ENCODE measurements at regions not wholly inside any gene's neighbourhood (a gene's known extent, or its start where the extent isn't known, plus 50 kb on each side); places are given as distances from the start of the nearest gene placed in this dataset.

DNA sequence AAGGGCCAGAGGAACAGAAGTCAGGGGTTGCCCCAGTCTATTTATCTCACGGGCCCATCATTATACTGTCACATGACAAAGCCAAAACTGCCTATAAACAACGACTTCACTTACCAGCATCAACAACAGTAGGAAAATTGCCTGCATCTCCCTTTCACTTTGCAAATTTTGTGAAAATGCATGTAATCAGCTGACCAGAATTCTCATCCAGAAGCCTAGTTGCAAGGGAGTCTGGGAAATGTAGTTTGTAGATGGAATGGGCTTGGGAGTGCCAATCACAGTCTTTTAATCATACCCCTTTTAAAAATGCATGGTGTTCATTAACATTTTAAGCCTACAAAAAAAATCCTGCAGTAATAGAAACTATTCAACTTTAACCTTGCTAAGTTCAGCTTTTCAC is 369.3 kb upstream of the TMPO start:
- H3K4me3 ChIP-seq (ENCODE audit: low read length), result no peak overlapping the region

DNA sequence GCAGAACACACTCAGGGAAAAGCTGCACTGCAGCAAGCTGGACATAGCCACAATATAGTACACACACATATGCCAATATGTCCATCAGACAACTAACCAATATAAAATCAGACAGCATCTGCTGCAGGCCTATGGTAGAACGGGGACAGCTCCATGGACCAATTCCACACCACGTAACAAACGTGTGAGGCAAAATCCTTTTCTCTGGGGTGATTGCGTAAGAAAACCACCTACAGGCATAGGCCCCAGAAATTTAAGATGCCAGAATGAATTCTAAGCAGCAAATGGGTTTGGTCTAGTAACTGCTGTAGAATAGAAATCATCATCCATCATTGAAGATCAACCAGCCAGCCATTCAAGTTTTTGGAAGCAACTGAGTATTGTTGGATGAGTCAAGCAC is 368.9 kb upstream of the TMPO start:
- H3F3A ChIP-seq (ENCODE audit: insufficient read depth, low read length, poor library complexity, severe bottlenecking), result no peaks in the 10 kb centered on the region
- no peak overlapping the region for H3K9ac ChIP-seq (ENCODE audit: low read length)
- H2AFZ ChIP-seq (ENCODE audit: low read depth, low read length), result no peak overlapping the region
- H3K4me2 ChIP-seq (ENCODE audit: low read length), result no peak overlapping the region
- H3K79me2 ChIP-seq (replicated peaks; ENCODE audit: insufficient read depth, low read length), result no peaks in the 10 kb centered on the region
- H3K36me3 ChIP-seq (ENCODE audit: insufficient read depth, low read length), result no peaks in the 10 kb centered on the region
- no peaks in the 10 kb centered on the region for H3K27me3 ChIP-seq (ENCODE audit: insufficient read depth, low read depth, low read length)
- H4K20me1 ChIP-seq (ENCODE audit: insufficient read depth), result no peaks in the 10 kb centered on the region
- TF ChIP-seq SMC3 (conservative IDR thresholded peaks at IDR 0.05; ENCODE audit: poor library complexity), result no peak
- no peak for TF ChIP-seq POLR2AphosphoS5 (IDR thresholded peaks at IDR 0.05)
- no peak for TF ChIP-seq RAD21 (conservative IDR thresholded peaks at IDR 0.05)
- no peak for TF ChIP-seq EP300 (conservative IDR thresholded peaks at IDR 0.05; ENCODE audit: poor library complexity, severe bottlenecking)
- no peak for TF ChIP-seq EZH2 (IDR thresholded peaks at IDR 0.05; ENCODE audit: borderline replicate concordance, insufficient read depth, low read length, poor library complexity, severe bottlenecking)
- TF ChIP-seq, protein P1, sequence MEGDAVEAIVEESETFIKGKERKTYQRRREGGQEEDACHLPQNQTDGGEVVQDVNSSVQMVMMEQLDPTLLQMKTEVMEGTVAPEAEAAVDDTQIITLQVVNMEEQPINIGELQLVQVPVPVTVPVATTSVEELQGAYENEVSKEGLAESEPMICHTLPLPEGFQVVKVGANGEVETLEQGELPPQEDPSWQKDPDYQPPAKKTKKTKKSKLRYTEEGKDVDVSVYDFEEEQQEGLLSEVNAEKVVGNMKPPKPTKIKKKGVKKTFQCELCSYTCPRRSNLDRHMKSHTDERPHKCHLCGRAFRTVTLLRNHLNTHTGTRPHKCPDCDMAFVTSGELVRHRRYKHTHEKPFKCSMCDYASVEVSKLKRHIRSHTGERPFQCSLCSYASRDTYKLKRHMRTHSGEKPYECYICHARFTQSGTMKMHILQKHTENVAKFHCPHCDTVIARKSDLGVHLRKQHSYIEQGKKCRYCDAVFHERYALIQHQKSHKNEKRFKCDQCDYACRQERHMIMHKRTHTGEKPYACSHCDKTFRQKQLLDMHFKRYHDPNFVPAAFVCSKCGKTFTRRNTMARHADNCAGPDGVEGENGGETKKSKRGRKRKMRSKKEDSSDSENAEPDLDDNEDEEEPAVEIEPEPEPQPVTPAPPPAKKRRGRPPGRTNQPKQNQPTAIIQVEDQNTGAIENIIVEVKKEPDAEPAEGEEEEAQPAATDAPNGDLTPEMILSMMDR (IDR thresholded peaks at IDR 0.05; ENCODE audit: poor library complexity, severe bottlenecking), result no peak
- TF ChIP-seq TAF1 (IDR thresholded peaks at IDR 0.05; ENCODE audit: low read depth), result no peak
- TF ChIP-seq MXI1 (conservative IDR thresholded peaks at IDR 0.05; ENCODE audit: poor library complexity, severe bottlenecking), result no peak
- TF ChIP-seq, protein P2, sequence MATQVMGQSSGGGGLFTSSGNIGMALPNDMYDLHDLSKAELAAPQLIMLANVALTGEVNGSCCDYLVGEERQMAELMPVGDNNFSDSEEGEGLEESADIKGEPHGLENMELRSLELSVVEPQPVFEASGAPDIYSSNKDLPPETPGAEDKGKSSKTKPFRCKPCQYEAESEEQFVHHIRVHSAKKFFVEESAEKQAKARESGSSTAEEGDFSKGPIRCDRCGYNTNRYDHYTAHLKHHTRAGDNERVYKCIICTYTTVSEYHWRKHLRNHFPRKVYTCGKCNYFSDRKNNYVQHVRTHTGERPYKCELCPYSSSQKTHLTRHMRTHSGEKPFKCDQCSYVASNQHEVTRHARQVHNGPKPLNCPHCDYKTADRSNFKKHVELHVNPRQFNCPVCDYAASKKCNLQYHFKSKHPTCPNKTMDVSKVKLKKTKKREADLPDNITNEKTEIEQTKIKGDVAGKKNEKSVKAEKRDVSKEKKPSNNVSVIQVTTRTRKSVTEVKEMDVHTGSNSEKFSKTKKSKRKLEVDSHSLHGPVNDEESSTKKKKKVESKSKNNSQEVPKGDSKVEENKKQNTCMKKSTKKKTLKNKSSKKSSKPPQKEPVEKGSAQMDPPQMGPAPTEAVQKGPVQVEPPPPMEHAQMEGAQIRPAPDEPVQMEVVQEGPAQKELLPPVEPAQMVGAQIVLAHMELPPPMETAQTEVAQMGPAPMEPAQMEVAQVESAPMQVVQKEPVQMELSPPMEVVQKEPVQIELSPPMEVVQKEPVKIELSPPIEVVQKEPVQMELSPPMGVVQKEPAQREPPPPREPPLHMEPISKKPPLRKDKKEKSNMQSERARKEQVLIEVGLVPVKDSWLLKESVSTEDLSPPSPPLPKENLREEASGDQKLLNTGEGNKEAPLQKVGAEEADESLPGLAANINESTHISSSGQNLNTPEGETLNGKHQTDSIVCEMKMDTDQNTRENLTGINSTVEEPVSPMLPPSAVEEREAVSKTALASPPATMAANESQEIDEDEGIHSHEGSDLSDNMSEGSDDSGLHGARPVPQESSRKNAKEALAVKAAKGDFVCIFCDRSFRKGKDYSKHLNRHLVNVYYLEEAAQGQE (IDR thresholded peaks at IDR 0.05; ENCODE audit: borderline replicate concordance), result no peak
- H3K27ac ChIP-seq (ENCODE audit: low read length), result no peak overlapping the region
- H3K9me3 ChIP-seq (ENCODE audit: low read length), result no peaks in the 10 kb centered on the region
- no peak overlapping the region for H3K4me3 ChIP-seq (ENCODE audit: low read length)
- H3K9me2 ChIP-seq (ENCODE audit: insufficient read depth, low read length), result no peaks in the 10 kb centered on the region

More for the DNA sequence above, 369.3 kb upstream of the TMPO start:
- no peaks in the 10 kb centered on the region for H3K36me3 ChIP-seq (ENCODE audit: insufficient read depth, low read length)
- no peak overlapping the region for H3K4me2 ChIP-seq (ENCODE audit: low read length)
- no peaks in the 10 kb centered on the region for H3K9me3 ChIP-seq (ENCODE audit: low read length)
- no peaks in the 10 kb centered on the region for H3K27me3 ChIP-seq (ENCODE audit: insufficient read depth, low read depth, low read length)
- no peaks in the 10 kb centered on the region for H3F3A ChIP-seq (ENCODE audit: insufficient read depth, low read length, poor library complexity, severe bottlenecking)
- no peaks in the 10 kb centered on the region for H4K20me1 ChIP-seq (ENCODE audit: insufficient read depth)
- H3K9me2 ChIP-seq (ENCODE audit: insufficient read depth, low read length), result no peaks in the 10 kb centered on the region
- no peaks in the 10 kb centered on the region for H3K79me2 ChIP-seq (replicated peaks; ENCODE audit: insufficient read depth, low read length)
- TF ChIP-seq SMC3 (conservative IDR thresholded peaks at IDR 0.05; ENCODE audit: poor library complexity), result no peak
- TF ChIP-seq, protein P1 (IDR thresholded peaks at IDR 0.05; ENCODE audit: poor library complexity, severe bottlenecking), result no peak
- no peak for TF ChIP-seq RAD21 (conservative IDR thresholded peaks at IDR 0.05)
- no peak for TF ChIP-seq EP300 (conservative IDR thresholded peaks at IDR 0.05; ENCODE audit: poor library complexity, severe bottlenecking)
- no peak for TF ChIP-seq EZH2 (IDR thresholded peaks at IDR 0.05; ENCODE audit: borderline replicate concordance, insufficient read depth, low read length, poor library complexity, severe bottlenecking)
- no peak for TF ChIP-seq TAF1 (IDR thresholded peaks at IDR 0.05; ENCODE audit: low read depth)
- no peak for TF ChIP-seq MXI1 (conservative IDR thresholded peaks at IDR 0.05; ENCODE audit: poor library complexity, severe bottlenecking)
- no peak for TF ChIP-seq POLR2AphosphoS5 (IDR thresholded peaks at IDR 0.05)
- TF ChIP-seq, protein P2 (IDR thresholded peaks at IDR 0.05; ENCODE audit: borderline replicate concordance), result no peak
- H3K9ac ChIP-seq (ENCODE audit: low read length), result no peak overlapping the region
- no peak overlapping the region for H3K27ac ChIP-seq (ENCODE audit: low read length)
- H2AFZ ChIP-seq (ENCODE audit: low read depth, low read length), result no peak overlapping the region

Data from neural cell (in vitro differentiated cells).